Upper lobe of left lung (tissue), 6 donors: ENCODE measurements at regions not wholly inside any gene's neighbourhood (a gene's known extent, or its start where the extent isn't known, plus 50 kb on each side); places are given as distances from the start of the nearest gene placed in this dataset.
"Not testable (repeated sequence)": the region's sequence is repeated elsewhere in the genome, so short reads cannot be mapped to it uniquely, and the experiment has no call there.

Experiments used
- ATAC-seq, 2 donors: fragments of 200-7000 bp; cut with Tn5 transposase; one replicate each; pipeline ENCODE4 v1.9.1; 2022; ENCODE audit warnings: mild to moderate bottlenecking in 2 of 2, moderate library complexity in 2 of 2; ENCODE audit not compliant: low FRiP score in 2 of 2
- DNase-seq, 2 donors: peaks; one replicate each; pipeline ENCODE4 v3.0.0-alpha.2; 2019 to 2020
- H3K27ac ChIP-seq, 4 donors: fragments of 200-600 bp; sonication (generic); one replicate each; pipeline ENCODE4 v1.5.1; 2016 to 2019
- H3K27me3 ChIP-seq, 4 donors: fragments of 200-600 bp; sonication (generic); one replicate each; pipeline ENCODE4 v1.5.1; 2017 to 2019
- H3K36me3 ChIP-seq, 4 donors: fragments of 200-600 bp; sonication (generic); one replicate each; pipeline ENCODE4 v1.5.1; 2016 to 2019
- H3K4me1 ChIP-seq, 4 donors: fragments of 200-600 bp; sonication (generic); one replicate each; pipeline ENCODE4 v1.5.1; 2018 to 2019
- H3K4me3 ChIP-seq, 4 donors: fragments of 200-600 bp; sonication (generic); one replicate each; pipeline ENCODE4 v1.5.1; 2017 to 2019; ENCODE audit warnings: mild to moderate bottlenecking in 2 of 4, moderate library complexity in 1 of 4
- H3K9me3 ChIP-seq, 4 donors: fragments of 200-600 bp; sonication (generic); one replicate each; pipeline ENCODE4 v1.5.1; 2018 to 2019
- EP300 ChIP-seq, 4 donors: sonication (generic); formaldehyde crosslinking; IDR thresholded peaks; one replicate each; pipeline ENCODE4 v1.5.1; 2017; ENCODE audit warnings: antibody characterized with exemption in 4 of 4, control low read depth in 2 of 4
- POLR2A ChIP-seq, 4 donors: fragments of 450-650 bp; IDR thresholded peaks; one replicate each; pipeline ENCODE4 v1.5.1; 2016 to 2017; ENCODE audit warnings: antibody characterized with exemption in 4 of 4, mild to moderate bottlenecking in 2 of 4
- POLR2AphosphoS5 ChIP-seq, 2 donors: sonication (generic); formaldehyde crosslinking; IDR thresholded peaks; one replicate each; pipeline ENCODE4 v1.5.1; 2017; ENCODE audit warnings: antibody characterized with exemption in 2 of 2
- WGBS, 2 donors: methylation state at CpG; one replicate each; pipeline ENCODE4 v1.1.5; 2017 to 2018; 5-methylcytosine and 5-hydroxymethylcytosine counted together
- TF ChIP-seq, protein P1 (sequence below), 6 experiments: fragments of 450-650 bp in 4 of 6; fragments of 200-600 bp in 2 of 6; sonication (generic) in 2 of 6; IDR thresholded peaks; one replicate each; pipeline ENCODE4 v1.5.1; 2016 to 2019; ENCODE audit warnings: antibody characterized with exemption in 6 of 6
- donor health status: DM: no; HTN: no; CAD: no; lungs with moderate emphysema.
- donor health status: DM: no; HTN: yes; CAD: no; lungs with severe emphysema.

GRCh38 chr17:74130841-74131240, 72.6 kb upstream of the RPL38 start:
- no peaks in the 10 kb centered on the region for H3K4me1 ChIP-seq
- DNase-seq (no peak), ATAC-seq (no peak)
- H3K27me3 ChIP-seq = no peaks in the 10 kb centered on the region
- H3K4me3 ChIP-seq = no peak overlapping the region
- WGBS, 2 donors = 79 to 85% methylated on average over 6 to 8 of the region's 8 CpGs
- no peak overlapping the region for H3K27ac ChIP-seq
- no peaks in the 10 kb centered on the region for H3K9me3 ChIP-seq
- no peaks in the 10 kb centered on the region for H3K36me3 ChIP-seq
- TF ChIP-seq, protein P1, sequence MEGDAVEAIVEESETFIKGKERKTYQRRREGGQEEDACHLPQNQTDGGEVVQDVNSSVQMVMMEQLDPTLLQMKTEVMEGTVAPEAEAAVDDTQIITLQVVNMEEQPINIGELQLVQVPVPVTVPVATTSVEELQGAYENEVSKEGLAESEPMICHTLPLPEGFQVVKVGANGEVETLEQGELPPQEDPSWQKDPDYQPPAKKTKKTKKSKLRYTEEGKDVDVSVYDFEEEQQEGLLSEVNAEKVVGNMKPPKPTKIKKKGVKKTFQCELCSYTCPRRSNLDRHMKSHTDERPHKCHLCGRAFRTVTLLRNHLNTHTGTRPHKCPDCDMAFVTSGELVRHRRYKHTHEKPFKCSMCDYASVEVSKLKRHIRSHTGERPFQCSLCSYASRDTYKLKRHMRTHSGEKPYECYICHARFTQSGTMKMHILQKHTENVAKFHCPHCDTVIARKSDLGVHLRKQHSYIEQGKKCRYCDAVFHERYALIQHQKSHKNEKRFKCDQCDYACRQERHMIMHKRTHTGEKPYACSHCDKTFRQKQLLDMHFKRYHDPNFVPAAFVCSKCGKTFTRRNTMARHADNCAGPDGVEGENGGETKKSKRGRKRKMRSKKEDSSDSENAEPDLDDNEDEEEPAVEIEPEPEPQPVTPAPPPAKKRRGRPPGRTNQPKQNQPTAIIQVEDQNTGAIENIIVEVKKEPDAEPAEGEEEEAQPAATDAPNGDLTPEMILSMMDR (IDR thresholded peaks at IDR 0.05) = no peak
- no peak for TF ChIP-seq EP300 (IDR thresholded peaks at IDR 0.05)
- no peak for TF ChIP-seq POLR2AphosphoS5 (IDR thresholded peaks at IDR 0.05)
- no peak for TF ChIP-seq POLR2A (IDR thresholded peaks at IDR 0.05)

DNA sequence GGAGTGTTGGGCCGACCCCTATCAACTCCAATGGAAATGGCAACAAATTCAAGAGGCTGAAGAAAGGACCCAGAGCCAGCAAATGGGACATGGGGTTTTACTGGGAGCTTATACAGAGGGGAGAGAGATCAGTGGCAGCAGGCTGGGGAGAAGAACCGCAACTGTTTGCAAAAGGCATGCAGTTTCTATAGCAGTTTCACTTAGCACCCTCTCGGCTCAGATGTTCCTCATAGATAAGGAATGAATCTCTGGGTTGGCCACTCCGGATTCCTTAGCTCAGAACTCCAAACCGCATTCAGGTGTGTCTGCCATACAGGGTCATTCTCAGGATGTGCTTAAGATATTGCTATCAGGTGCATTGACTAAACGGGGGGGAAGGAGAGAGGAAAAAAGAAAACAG, 71.1 kb upstream of the RPL38 start:
- no peak for TF ChIP-seq EP300 (IDR thresholded peaks at IDR 0.05)
- TF ChIP-seq POLR2AphosphoS5 (IDR thresholded peaks at IDR 0.05) = no peak
- TF ChIP-seq, protein P1 (IDR thresholded peaks at IDR 0.05) = no peak
- TF ChIP-seq POLR2A (IDR thresholded peaks at IDR 0.05) = no peak
- Histone ChIP-seq H3K36me3 (no peaks in the 10 kb centered on the region), H3K27me3 (no peaks in the 10 kb centered on the region), H3K4me1 (no peaks in the 10 kb centered on the region), H3K9me3 (no peaks in the 10 kb centered on the region), H3K4me3 (no peak overlapping the region), H3K27ac (no peak overlapping the region)
- ATAC-seq (no peak), DNase-seq (no peak)
- WGBS, 2 donors = 57 to 62% methylated on average over 6 of the region's 6 CpGs

DNA sequence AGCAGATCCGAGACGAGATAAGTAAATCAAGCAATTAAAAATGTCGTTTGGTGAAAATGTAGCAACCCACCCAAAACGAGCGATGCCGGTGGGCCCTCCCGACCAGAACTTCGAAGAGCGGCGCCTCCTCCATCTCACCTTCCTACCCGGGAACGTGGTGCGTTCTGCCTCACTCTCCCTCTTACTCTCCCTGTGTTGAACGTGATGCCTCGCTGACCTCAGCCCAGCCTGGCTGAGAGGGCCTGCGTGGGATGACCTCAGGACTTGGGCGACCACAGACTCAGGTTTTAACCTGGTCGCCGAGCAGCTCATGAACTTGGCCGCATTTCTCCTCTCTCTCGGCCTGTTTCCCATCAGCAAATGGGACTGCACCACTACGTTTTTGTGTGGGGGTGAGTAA, 69.7 kb upstream of the RPL38 start:
- Histone ChIP-seq H3K4me1 (no peaks in the 10 kb centered on the region), H3K4me3 (no peak overlapping the region), H3K27ac (no peak overlapping the region), H3K9me3 (no peaks in the 10 kb centered on the region), H3K27me3 (no peaks in the 10 kb centered on the region), H3K36me3 (no peaks in the 10 kb centered on the region)
- 84 to 86% methylated on average over 22 of the region's 22 CpGs for WGBS, 2 donors
- no peak for TF ChIP-seq POLR2AphosphoS5 (IDR thresholded peaks at IDR 0.05)
- no peak for TF ChIP-seq EP300 (IDR thresholded peaks at IDR 0.05)
- no peak for TF ChIP-seq POLR2A (IDR thresholded peaks at IDR 0.05)
- TF ChIP-seq, protein P1 (IDR thresholded peaks at IDR 0.05) = no peak
- DNase-seq (no peak), ATAC-seq (no peak)

GRCh38 chr17:74134234-74134633, 69.2 kb upstream of the RPL38 start:
- not testable (repeated sequence) for ATAC-seq, DNase-seq

GRCh38 chr17:74134991-74135390, 68.5 kb upstream of the RPL38 start:
- DNase-seq (no peak), ATAC-seq (no peak)
- 52 to 75% methylated on average over 1 of the region's 1 CpG for WGBS, 2 donors
- no peak overlapping the region for H3K4me3 ChIP-seq
- H3K36me3 ChIP-seq = no peaks in the 10 kb centered on the region
- TF ChIP-seq EP300 (IDR thresholded peaks at IDR 0.05) (no peak), POLR2A (IDR thresholded peaks at IDR 0.05) (no peak), POLR2AphosphoS5 (IDR thresholded peaks at IDR 0.05) (no peak)
- TF ChIP-seq, protein P1 (IDR thresholded peaks at IDR 0.05) = no peak
- H3K27ac ChIP-seq = no peak overlapping the region
- H3K27me3 ChIP-seq = no peaks in the 10 kb centered on the region
- H3K9me3 ChIP-seq = no peaks in the 10 kb centered on the region
- H3K4me1 ChIP-seq = no peaks in the 10 kb centered on the region

More at GRCh38 chr17:74134234-74134633, 69.2 kb upstream of the RPL38 start:
- not testable (repeated sequence) for H3K9me3 ChIP-seq, H3K27me3 ChIP-seq, H3K27ac ChIP-seq, H3K36me3 ChIP-seq, H3K4me1 ChIP-seq, H3K4me3 ChIP-seq
- WGBS, 2 donors = 82 to 93% methylated on average over 5 of the region's 5 CpGs
